ENCODE measurements at regions not wholly inside any gene's neighbourhood (a gene's known extent, or its start where the extent isn't known, plus 50 kb on each side); places are given as distances from the start of the nearest gene placed in this dataset.

GRCh38 chr2:52311862-52312261 lies 1279.9 kb upstream of the NRXN1 start:
- Histone ChIP-seq H2AFZ (ENCODE audit: low read length) (no peak overlapping the region), H3K36me3 (replicated peaks; ENCODE audit: insufficient read depth, low read length) (no peaks in the 10 kb centered on the region), H3K27me3 (replicated peaks; ENCODE audit: insufficient read depth, low read length) (no peaks in the 10 kb centered on the region), H3K9ac (ENCODE audit: low read length) (no peak overlapping the region), H3K4me2 (ENCODE audit: low read depth, low read length) (no peak overlapping the region), H3F3A (ENCODE audit: insufficient read depth, low read length) (no peaks in the 10 kb centered on the region), H3K9me3 (replicated peaks; ENCODE audit: insufficient read depth, low read length) (no peaks in the 10 kb centered on the region), H3K4me3 (ENCODE audit: low read length) (no peak overlapping the region), H4K20me1 (ENCODE audit: insufficient read depth, low read length) (no peaks in the 10 kb centered on the region), H3K79me2 (ENCODE audit: low read length) (no peaks in the 10 kb centered on the region), H3K4me1 (ENCODE audit: low read length) (no peaks in the 10 kb centered on the region), H3K9me2 (replicated peaks; ENCODE audit: insufficient read depth, low read length) (no peaks in the 10 kb centered on the region), H3K27ac (ENCODE audit: low read length) (no peak overlapping the region)
- DNase-seq = no peak
- no peak for TF ChIP-seq EZH2 (optimal IDR thresholded peaks at IDR 0.05; ENCODE audit: low read depth, low read length)
- TF ChIP-seq EZH2phosphoT487 (IDR thresholded peaks at IDR 0.05; ENCODE audit: low read length) = no peak
- no peak for TF ChIP-seq CTCF (IDR thresholded peaks at IDR 0.05; ENCODE audit: low read length)

DNA sequence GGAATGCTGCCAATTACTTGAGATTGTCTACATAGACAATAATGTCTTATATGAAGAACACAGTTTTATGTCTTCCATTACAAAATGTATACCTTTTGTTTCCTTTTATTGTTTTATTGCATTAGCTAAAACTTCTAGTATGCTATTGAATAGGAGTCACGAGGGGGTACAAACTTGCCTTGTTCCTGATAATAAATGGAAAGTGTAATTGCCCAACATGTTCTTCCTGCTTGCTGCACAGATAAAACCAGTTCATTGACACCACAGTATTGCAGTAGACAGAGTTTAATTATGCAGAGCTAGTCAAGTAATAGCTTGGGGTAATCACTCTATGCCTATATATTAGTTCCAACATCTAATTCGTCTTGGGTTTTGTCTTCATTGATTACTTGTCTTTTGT lies 1276.2 kb upstream of the NRXN1 start:
- Histone ChIP-seq H3K9me2 (replicated peaks; ENCODE audit: insufficient read depth, low read length) (no peaks in the 10 kb centered on the region), H3K9me3 (replicated peaks; ENCODE audit: insufficient read depth, low read length) (no peaks in the 10 kb centered on the region), H3K27me3 (replicated peaks; ENCODE audit: insufficient read depth, low read length) (no peaks in the 10 kb centered on the region), H4K20me1 (ENCODE audit: insufficient read depth, low read length) (no peaks in the 10 kb centered on the region), H3K4me3 (ENCODE audit: low read length) (no peak overlapping the region), H3K9ac (ENCODE audit: low read length) (no peak overlapping the region), H3K4me2 (ENCODE audit: low read depth, low read length) (no peak overlapping the region), H3F3A (ENCODE audit: insufficient read depth, low read length) (no peaks in the 10 kb centered on the region), H3K79me2 (ENCODE audit: low read length) (no peaks in the 10 kb centered on the region), H3K4me1 (ENCODE audit: low read length) (no peaks in the 10 kb centered on the region), H2AFZ (ENCODE audit: low read length) (no peak overlapping the region), H3K36me3 (replicated peaks; ENCODE audit: insufficient read depth, low read length) (no peaks in the 10 kb centered on the region), H3K27ac (ENCODE audit: low read length) (no peak overlapping the region)
- DNase-seq = no peak
- TF ChIP-seq CTCF (IDR thresholded peaks at IDR 0.05; ENCODE audit: low read length) (no peak), EZH2 (optimal IDR thresholded peaks at IDR 0.05; ENCODE audit: low read depth, low read length) (no peak), EZH2phosphoT487 (IDR thresholded peaks at IDR 0.05; ENCODE audit: low read length) (no peak)

- TF ChIP-seq CTCF (IDR thresholded peaks at IDR 0.05; ENCODE audit: low read length) = no peak
- TF ChIP-seq EZH2phosphoT487 (IDR thresholded peaks at IDR 0.05; ENCODE audit: low read length) = no peak
- TF ChIP-seq EZH2 (optimal IDR thresholded peaks at IDR 0.05; ENCODE audit: low read depth, low read length) = no peak
- Histone ChIP-seq H3K9me3 (replicated peaks; ENCODE audit: insufficient read depth, low read length) (no peaks in the 10 kb centered on the region), H3K27me3 (replicated peaks; ENCODE audit: insufficient read depth, low read length) (no peaks in the 10 kb centered on the region), H3K79me2 (ENCODE audit: low read length) (no peaks in the 10 kb centered on the region), H4K20me1 (ENCODE audit: insufficient read depth, low read length) (no peaks in the 10 kb centered on the region), H3K4me2 (ENCODE audit: low read depth, low read length) (no peak overlapping the region), H3K9me2 (replicated peaks; ENCODE audit: insufficient read depth, low read length) (no peaks in the 10 kb centered on the region), H3F3A (ENCODE audit: insufficient read depth, low read length) (no peaks in the 10 kb centered on the region), H3K4me3 (ENCODE audit: low read length) (no peak overlapping the region), H3K4me1 (ENCODE audit: low read length) (no peaks in the 10 kb centered on the region), H3K9ac (ENCODE audit: low read length) (no peak overlapping the region), H3K27ac (ENCODE audit: low read length) (no peak overlapping the region), H3K36me3 (replicated peaks; ENCODE audit: insufficient read depth, low read length) (no peaks in the 10 kb centered on the region), H2AFZ (ENCODE audit: low read length) (no peak overlapping the region)
- no peak for DNase-seq
Measured at GRCh38 chr2:52294628-52295027, 1262.7 kb upstream of the NRXN1 start.
